CD14-positive monocyte (primary cell): ENCODE measurements at regions not wholly inside any gene's neighbourhood (a gene's known extent, or its start where the extent isn't known, plus 50 kb on each side); places are given as distances from the start of the nearest gene placed in this dataset.

Experiments used
- DNase-seq, 3 donors: peaks; one replicate each; pipeline ENCODE4 v3.0.0-alpha.2; 2011 to 2022
- H2AFZ ChIP-seq: 2 replicates; pipeline ENCODE4 v1.6.0; 2012; ENCODE audit warnings: mild to moderate bottlenecking, low read depth, low read length, inconsistent platforms; ENCODE audit not compliant: insufficient read depth, poor library complexity, severe bottlenecking
- H3K27ac ChIP-seq, 2 donors: 1 replicate in 1 of 2; 2 replicates in 1 of 2; pipeline ENCODE4 v1.5.1; 2012 to 2013; ENCODE audit warnings: low read length in 2 of 2, control low read depth in 1 of 2, inconsistent platforms in 1 of 2, low read depth in 1 of 2, mild to moderate bottlenecking in 1 of 2
- H3K27me3 ChIP-seq, 2 donors: one replicate each; pipeline versions ENCODE4 v1.6.0 to v1.6.1; 2011 to 2013; ENCODE audit warnings: low read length in 2 of 2; ENCODE audit not compliant: control insufficient read depth in 2 of 2, insufficient read depth in 2 of 2
- H3K36me3 ChIP-seq, 2 donors: replicated peaks in 1 of 2; 1 replicate in 1 of 2; 2 replicates in 1 of 2; pipeline versions ENCODE4 v1.5.1 to v1.6.1; 2012 to 2013; ENCODE audit warnings: low read length in 2 of 2, control low read depth in 1 of 2, inconsistent platforms in 1 of 2, mild to moderate bottlenecking in 1 of 2; ENCODE audit not compliant: insufficient read depth in 2 of 2, control insufficient read depth in 1 of 2
- H3K4me1 ChIP-seq, 2 donors: 1 replicate in 1 of 2; 2 replicates in 1 of 2; pipeline versions ENCODE4 v1.5.1 to v1.6.1; 2012 to 2013; ENCODE audit warnings: low read length in 2 of 2, control low read depth in 1 of 2, inconsistent platforms in 1 of 2, mild to moderate bottlenecking in 1 of 2, moderate library complexity in 1 of 2; ENCODE audit not compliant: insufficient read depth in 2 of 2, control insufficient read depth in 1 of 2
- H3K4me2 ChIP-seq: replicated peaks from 2 replicates; pipeline ENCODE3; 2012; ENCODE audit warnings: low read length, moderate library complexity, mild to moderate bottlenecking; ENCODE audit not compliant: poor library complexity, severe bottlenecking; ENCODE audit errors: extremely low read depth
- H3K4me3 ChIP-seq, 3 experiments: fragments of 200-600 bp in 1 of 3; sonication (generic) in 1 of 3; replicated peaks in 1 of 3; 1 replicate in 2 of 3; 2 replicates in 1 of 3; pipeline ENCODE4 v1.5.1; 2011 to 2013; ENCODE audit warnings: low read length in 3 of 3, mild to moderate bottlenecking in 3 of 3, control low read depth in 2 of 3, low read depth in 2 of 3, inconsistent platforms in 1 of 3, moderate library complexity in 1 of 3
- H3K79me2 ChIP-seq: 2 replicates; pipeline ENCODE4 v1.6.0; 2012; ENCODE audit warnings: mild to moderate bottlenecking, control low read depth, inconsistent platforms, low read length, moderate library complexity; ENCODE audit not compliant: insufficient read depth
- H3K9ac ChIP-seq: 2 replicates; pipeline ENCODE4 v1.6.0; 2017; ENCODE audit warnings: low read length, mild to moderate bottlenecking; ENCODE audit not compliant: insufficient read depth, poor library complexity, severe bottlenecking
- H3K9me3 ChIP-seq, 2 donors: replicated peaks in 1 of 2; 1 replicate in 1 of 2; 2 replicates in 1 of 2; pipeline versions ENCODE4 v1.5.1 to v1.6.1; 2012 to 2013; ENCODE audit warnings: low read length in 2 of 2, control low read depth in 1 of 2; ENCODE audit not compliant: control insufficient read depth in 1 of 2, insufficient read depth in 1 of 2
- H4K20me1 ChIP-seq: 2 replicates; pipeline ENCODE4 v1.6.0; 2012; ENCODE audit warnings: mild to moderate bottlenecking, low read length, control low read depth, moderate library complexity; ENCODE audit not compliant: insufficient read depth
- H3K27ac Mint-ChIP-seq, 7 donors: one replicate each; pipeline ENCODE4 v1.8.0; 2020; ENCODE audit warnings: mild to moderate bottlenecking in 7 of 7, mixed read lengths in 7 of 7, moderate library complexity in 6 of 7, inconsistent platforms in 2 of 7
- H3K27me3 Mint-ChIP-seq, 3 donors: one replicate each; pipeline ENCODE4 v1.8.0; 2021 to 2022; ENCODE audit warnings: low read depth in 3 of 3, mild to moderate bottlenecking in 3 of 3, mixed read lengths in 3 of 3, moderate library complexity in 3 of 3, inconsistent platforms in 1 of 3
- H3K36me3 Mint-ChIP-seq, 2 donors: one replicate each; pipeline ENCODE4 v1.8.0; 2020; ENCODE audit warnings: mixed read lengths in 2 of 2, inconsistent platforms in 1 of 2, mild to moderate bottlenecking in 1 of 2
- H3K4me1 Mint-ChIP-seq: one replicate; pipeline ENCODE4 v1.8.0; 2020; ENCODE audit warnings: mild to moderate bottlenecking, mixed read lengths
- H3K4me3 Mint-ChIP-seq, 2 donors: one replicate each; pipeline ENCODE4 v1.8.0; 2020; ENCODE audit warnings: mild to moderate bottlenecking in 2 of 2, mixed read lengths in 2 of 2, moderate library complexity in 1 of 2
- H3K9me3 Mint-ChIP-seq, 7 donors: one replicate each; pipeline ENCODE4 v1.8.0; 2020 to 2022; ENCODE audit warnings: mixed read lengths in 7 of 7, mild to moderate bottlenecking in 6 of 7, moderate library complexity in 6 of 7, inconsistent platforms in 2 of 7
- CTCF ChIP-seq: fragments of 200-600 bp; IDR thresholded peaks from one replicate; pipeline ENCODE4 v1.8.0; 2022; ENCODE audit warnings: antibody characterized with exemption, mild to moderate bottlenecking
- WGBS: methylation state at CpG from one replicate; pipeline ENCODE4 v1.1.5; 2013; ENCODE audit warnings: missing lambda C conversion rate; ENCODE audit not compliant: insufficient coverage; 5-methylcytosine and 5-hydroxymethylcytosine counted together
- intact Hi-C, 2 donors: fragments of 100-400 bp; cut with micrococcal nuclease; formaldehyde crosslinking; loops; one replicate each; pipeline versions ENCODE4 v1.15.0 to v1.15.1; 2023

DNA sequence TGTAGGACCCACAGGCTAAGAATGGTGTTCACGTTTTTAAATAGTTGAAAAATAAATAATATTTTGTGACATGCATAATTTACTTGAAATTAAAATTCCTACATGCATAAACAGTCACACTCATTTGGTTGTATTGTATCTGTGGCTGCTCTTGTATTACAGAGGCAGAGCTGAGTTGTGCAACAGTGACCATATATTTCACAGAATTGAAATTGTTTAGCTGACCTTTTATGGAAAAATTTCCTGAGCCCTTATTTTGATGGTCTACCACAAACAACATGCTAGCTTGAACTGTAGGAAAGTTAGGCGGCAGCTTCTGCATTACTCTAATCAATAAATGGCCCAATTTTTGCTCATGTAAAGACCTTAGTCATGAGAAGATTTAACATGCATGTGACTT lies 633.4 kb upstream of the AADAT start:
- TF ChIP-seq CTCF, result no peak
- intact Hi-C loops, result no loop called here

GRCh38 chr4:170721812-170722373 lies 632.1 kb upstream of the AADAT start:
- no peak for DNase-seq
- Histone ChIP-seq H3K4me2 (no peak overlapping the region), H3K27ac (no peak overlapping the region), H3K9ac (no peak overlapping the region), H3K9me3 (no peaks in the 10 kb centered on the region), H4K20me1 (no peaks in the 10 kb centered on the region), H3K4me3 (no peak overlapping the region), H3K27me3 (no peaks in the 10 kb centered on the region), H3K4me1 (no peaks in the 10 kb centered on the region), H2AFZ (no peak overlapping the region), H3K36me3 (no peaks in the 10 kb centered on the region), H3K79me2 (no peaks in the 10 kb centered on the region)
- peaks cover 0 to 2% (median 0%) of the 10 kb centered on the region in 7 donors for H3K9me3 Mint-ChIP-seq
- intact Hi-C loops, result no loop called here
- no peak for TF ChIP-seq CTCF
- no peaks in the 10 kb centered on the region for H3K27me3 Mint-ChIP-seq
- no peaks in the 10 kb centered on the region for H3K4me1 Mint-ChIP-seq
- no peaks in the 10 kb centered on the region for H3K36me3 Mint-ChIP-seq
- WGBS, result no CpG with 5 or more reads among the region's 1 CpG
- peak overlapping the region in 1 of 7 donors; percentile 75 for H3K27ac Mint-ChIP-seq
- H3K4me3 Mint-ChIP-seq, result no peak overlapping the region

More for the DNA sequence above, 633.4 kb upstream of the AADAT start:
- H3K9me3 ChIP-seq, result no peaks in the 10 kb centered on the region
- Mint-ChIP-seq H3K36me3 (no peaks in the 10 kb centered on the region), H3K4me1 (no peaks in the 10 kb centered on the region), H3K4me3 (no peak overlapping the region), H3K9me3 (peaks cover 0 to 2% (median 0%) of the 10 kb centered on the region in 7 donors), H3K27ac (no peak overlapping the region), H3K27me3 (no peaks in the 10 kb centered on the region)
- H3K4me3 ChIP-seq, result no peak overlapping the region
- no peak overlapping the region for H2AFZ ChIP-seq
- WGBS, result no CpG with 5 or more reads among the region's 2 CpGs
- no peak overlapping the region for H3K4me2 ChIP-seq
- no peak overlapping the region for H3K9ac ChIP-seq
- H3K79me2 ChIP-seq, result no peaks in the 10 kb centered on the region
- no peaks in the 10 kb centered on the region for H3K36me3 ChIP-seq
- H3K4me1 ChIP-seq, result no peaks in the 10 kb centered on the region
- no peak for DNase-seq
- no peaks in the 10 kb centered on the region for H3K27me3 ChIP-seq
- no peaks in the 10 kb centered on the region for H4K20me1 ChIP-seq
- H3K27ac ChIP-seq, result no peak overlapping the region
